ENCODE measurements at regions not wholly inside any gene's neighbourhood (a gene's known extent, or its start where the extent isn't known, plus 50 kb on each side); places are given as distances from the start of the nearest gene placed in this dataset.

- TF ChIP-seq POLR2A (IDR thresholded peaks at IDR 0.05; ENCODE audit: low read length) (no peak), GATA1 (IDR thresholded peaks at IDR 0.05; ENCODE audit: low read depth, low read length) (no peak)
Observed at GRCh38 chr4:178423366-178423765, 981.1 kb upstream of the AGA start.

Measured in erythroblast (primary cell).